GM18861 (cell line): ENCODE measurements at regions not wholly inside any gene's neighbourhood (a gene's known extent, or its start where the extent isn't known, plus 50 kb on each side); places are given as distances from the start of the nearest gene placed in this dataset.

Source experiments
- ATAC-seq: cut with Tn5 transposase; IDR thresholded peaks from one replicate; pipeline ENCODE4 v1.9.1; 2021; ENCODE audit not compliant: unreplicated experiment

DNA sequence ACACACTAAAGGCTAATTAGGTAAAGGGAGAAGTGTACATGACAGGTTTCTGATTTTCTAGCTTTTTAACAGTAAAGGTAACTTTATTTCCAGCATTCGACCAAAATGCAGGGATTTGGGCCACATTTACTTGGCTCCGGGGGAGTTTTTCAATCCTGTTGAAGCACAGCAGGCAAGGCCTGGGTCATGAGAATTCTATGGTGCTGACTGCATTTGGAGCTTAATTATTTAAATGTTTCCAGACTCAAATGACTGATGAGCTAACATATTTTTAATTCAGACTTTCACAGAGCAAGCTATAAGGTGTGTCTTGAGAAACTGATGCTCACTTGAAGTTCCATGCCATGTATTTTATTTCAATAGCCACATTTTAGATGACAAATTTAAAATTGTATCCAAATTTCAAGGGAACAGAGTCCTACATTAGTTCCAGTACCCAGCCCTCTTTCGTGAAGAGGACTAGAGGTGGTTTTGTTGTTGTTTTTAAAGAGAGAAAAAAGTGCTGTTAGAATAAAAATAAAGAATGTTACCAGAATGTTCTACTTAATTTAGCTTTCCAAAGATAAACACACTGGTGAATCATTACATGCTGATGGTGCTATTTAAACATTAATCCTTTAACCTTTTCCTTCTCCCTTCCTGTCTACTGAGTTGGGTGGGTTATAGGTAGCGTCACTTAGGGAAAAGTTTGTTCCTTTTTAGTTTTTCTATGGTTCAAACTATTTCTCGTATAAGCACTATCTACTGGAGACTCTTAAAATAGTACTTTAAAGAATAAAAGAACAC is 82.3 kb upstream of the PHACTR2 start:
- no peak for ATAC-seq

DNA sequence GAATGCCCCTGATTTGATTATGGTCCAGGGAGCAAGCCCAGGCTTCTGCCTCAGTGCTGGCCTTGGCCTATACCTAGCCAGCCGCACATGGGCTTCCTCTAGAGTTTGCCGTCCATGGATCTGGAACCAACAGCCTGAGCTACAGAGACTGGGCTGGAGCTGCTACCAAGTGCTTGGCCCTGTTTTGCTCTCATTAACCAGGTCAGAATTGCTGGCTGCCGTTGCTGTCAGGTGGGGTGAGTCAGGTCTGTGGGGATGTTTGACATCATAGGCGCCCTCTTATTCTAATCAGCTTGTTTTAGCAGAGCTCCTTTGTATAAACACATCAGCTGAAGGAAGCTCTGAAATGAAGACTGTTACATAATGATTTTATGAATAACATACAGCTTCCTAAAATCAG is 83.1 kb upstream of the PHACTR2 start:
- no peak for ATAC-seq

DNA sequence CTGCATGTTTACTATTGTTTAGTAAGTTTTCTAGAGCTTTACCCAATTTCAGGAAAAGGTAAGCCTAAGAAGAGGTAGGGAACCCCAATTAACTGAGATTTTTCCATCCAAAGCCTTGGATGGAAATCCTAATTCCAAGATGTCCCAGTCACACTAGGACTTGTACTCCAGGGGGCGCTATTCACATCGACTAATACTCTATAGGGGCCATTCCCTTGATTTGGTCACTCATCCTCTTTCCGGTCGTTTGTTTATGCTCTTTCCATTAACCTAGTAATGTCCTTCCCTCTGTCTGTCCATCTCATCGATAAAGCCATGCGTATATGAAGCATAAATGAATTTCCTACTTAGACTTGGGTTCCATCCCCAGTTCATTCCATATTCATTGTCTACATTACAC is 80.8 kb upstream of the FUCA2 start:
- no peak for ATAC-seq

DNA sequence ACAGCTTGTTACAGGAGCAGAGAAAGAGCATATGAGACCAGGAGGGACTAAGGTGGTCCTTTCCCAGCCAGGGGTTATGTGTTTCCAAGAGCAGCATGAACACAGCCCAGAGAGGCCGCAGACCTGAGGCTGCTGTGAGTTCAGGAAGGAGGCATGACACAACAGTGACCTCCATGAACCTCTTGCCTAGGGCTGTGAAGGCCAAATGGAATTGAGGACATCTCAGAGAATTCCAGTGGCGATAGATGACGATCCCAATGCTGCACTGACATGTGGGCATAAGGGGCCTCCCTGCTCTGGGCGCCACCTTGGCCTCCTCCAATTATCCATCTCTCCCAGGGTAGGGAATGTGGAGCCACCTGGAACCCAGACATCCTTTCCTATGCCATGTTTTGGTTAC is 79.9 kb upstream of the FUCA2 start:
- ATAC-seq: no peak

DNA sequence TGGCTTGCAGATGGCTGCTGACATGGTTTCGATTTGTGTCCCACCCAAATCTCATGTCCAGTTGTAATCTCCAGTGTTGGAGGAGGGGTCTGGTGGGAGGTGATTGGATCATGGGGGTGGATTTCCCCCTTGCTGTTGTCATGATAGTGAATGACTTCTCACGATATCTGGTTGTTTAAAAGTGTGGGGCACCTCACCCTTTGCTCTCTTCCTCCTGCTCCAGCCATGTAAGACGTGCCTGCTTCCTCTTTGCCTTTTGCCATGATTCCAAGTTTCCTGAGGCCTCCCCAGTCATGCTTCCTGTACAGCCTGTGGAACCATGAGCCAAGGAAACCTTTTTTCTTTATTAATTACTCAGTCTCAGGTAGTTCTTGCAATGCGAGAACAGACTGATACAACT is 77.6 kb upstream of the FUCA2 start:
- no peak for ATAC-seq

DNA sequence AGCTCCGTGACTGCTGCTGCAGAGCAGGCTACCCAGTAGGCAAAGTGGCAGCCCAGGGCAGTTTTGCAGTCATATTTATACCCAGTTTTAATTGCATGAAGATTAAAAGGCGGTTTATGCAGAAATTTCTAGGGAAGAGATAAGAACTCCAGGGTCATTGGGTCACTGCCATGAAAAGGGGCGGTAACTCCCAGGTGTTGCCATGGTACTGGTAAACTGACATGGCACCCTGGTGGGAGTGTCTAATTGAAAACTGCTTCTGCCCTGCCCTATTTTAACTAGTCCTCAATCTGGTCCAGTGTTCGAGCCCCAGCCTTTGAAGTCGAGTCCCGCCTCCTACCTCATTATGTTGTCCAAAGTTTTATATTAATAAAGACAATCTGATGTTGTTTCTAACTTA is 75.0 kb upstream of the FUCA2 start:
- ATAC-seq: no peak

DNA sequence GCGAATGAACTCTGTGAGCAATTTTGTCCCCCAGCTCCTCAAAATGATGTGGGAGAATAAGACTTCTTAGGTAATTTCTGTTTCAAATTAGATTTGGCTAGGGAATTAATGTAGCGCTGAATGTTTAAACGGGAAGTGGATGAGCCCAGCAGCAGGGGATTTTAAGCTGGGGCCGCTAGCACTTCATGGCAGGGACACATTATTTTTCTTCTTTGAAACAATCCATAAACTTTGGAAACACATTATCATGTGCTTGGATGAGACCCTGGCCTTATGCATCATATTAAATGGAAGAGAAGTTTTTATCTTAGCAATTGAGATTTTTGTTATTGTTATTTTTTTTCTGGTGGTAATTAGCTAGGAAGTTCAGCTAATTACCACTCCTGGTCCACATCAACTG is 74.2 kb upstream of the FUCA2 start:
- ATAC-seq: no peak

DNA sequence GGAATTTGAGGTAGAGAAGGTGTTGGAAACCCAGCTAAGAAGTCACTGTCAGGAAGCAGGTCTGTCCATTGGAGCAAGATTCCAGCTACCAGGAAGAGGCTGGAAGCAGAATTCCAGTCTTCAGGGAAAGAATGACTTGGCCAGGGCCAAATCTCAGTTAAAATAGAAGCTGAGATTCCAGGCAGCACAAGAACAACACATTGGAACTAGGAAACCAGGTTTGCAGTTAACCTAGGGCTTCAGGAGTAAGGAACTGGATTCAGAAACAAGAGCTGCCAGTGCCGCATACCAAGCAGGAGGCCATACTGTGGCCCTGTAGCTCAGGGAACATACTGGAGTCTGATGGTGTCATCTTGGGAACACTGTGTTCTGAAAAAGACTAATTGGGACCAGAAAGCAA is 73.7 kb upstream of the FUCA2 start:
- no peak for ATAC-seq

DNA sequence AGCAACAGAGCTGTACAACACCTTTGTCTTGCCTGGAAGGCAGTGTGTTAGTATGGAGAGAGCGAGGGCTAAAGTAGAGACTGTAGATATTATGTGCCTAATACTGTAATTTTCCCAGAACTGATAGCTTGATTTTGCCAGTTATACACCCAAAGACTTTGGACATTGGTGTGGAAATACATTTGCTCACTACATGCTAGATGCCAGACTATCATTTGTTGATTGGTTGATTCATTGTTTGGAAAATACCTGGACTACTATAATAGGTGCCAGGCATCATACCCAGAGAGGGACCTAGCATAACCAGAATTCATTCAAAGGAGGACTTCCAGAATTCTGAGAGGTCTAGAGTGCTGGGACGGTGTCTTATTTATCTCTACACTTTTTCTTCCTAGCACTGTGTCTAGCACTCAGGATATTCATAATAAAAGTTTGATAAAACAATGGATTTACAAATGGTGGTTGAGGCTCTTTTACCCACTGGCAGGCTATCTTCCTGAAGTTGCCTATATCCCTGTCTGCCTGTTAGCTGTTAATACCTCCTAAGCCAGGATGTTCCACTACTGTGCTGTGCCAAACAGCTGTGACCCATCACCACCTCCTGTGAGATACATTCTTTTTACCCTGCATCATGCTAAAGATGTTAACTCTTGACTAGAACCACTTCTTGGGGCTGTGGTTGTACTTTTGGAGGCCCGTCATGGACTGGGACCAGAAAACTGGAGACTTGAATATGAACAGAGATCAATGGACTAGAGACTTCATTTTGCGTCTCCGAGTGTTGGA is 72.2 kb upstream of the FUCA2 start:
- no peak for ATAC-seq

DNA sequence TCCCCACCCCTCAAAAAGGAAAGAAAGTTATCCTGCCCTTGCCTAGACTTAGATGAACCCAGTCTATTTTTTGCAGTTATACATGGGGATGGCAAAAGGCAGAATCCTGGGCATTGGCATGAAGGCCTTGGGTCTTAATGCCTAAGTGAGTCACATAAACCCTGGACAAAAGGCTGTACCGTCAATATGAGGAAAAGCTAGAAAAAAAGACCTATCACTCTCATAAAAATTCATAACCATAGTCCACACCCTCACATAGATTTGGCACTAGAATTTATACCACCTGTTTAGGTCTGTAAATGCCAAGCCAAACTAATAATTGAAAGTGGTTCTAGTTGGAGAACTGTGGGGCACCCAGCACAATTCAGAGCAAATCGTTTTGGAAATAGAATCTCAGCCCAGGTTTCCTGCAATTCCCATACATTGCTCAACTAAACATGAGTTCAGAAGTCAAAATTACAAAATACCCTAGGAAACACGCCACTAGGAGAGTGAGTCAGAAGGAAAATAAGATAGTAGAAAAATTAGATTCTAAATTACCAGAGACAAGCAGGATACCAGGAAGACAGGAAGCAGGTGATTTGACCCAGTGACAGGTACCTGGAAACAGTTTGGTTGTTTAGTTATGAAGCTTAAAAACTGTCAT is 70.4 kb upstream of the FUCA2 start:
- ATAC-seq: no peak

DNA sequence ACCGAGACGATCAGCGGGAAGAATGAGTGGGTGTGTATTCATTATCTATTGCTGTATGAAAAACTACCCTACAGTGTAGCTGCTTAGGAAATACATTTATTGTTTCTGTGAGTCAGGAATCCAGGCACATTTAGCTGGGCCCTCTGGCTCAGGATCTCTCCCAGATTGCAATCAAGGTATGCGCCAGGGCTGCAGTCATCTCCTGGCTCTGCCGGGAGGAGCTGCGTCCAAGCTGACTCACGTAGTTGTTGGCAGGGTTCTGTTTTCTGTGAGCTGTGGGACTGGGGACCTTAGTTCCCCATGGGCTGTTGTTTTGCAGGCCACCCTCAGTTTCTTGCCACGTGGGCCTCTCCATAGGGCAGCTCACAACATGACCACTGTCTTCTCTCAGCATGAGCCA is 68.2 kb upstream of the FUCA2 start:
- ATAC-seq: no peak

DNA sequence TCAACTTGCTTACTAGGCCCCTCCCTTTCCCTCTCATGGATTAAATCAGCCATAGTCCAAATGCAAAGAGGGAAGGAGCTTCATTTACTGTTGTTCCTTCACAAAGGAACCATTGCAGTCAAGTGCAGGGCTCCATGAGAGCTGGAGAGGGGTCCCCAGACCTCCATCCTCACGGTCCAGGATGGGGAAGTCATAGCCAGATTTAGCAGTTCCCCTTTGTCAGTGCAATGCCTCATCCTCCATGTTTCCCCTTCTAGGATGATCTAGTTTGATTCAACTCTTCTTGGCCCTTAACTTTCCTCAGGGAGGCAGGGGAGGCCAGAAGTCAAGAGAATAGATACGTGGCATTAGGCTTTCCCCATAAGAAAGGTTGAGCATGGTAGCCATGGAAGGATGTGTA is 66.5 kb upstream of the FUCA2 start:
- ATAC-seq: no peak

DNA sequence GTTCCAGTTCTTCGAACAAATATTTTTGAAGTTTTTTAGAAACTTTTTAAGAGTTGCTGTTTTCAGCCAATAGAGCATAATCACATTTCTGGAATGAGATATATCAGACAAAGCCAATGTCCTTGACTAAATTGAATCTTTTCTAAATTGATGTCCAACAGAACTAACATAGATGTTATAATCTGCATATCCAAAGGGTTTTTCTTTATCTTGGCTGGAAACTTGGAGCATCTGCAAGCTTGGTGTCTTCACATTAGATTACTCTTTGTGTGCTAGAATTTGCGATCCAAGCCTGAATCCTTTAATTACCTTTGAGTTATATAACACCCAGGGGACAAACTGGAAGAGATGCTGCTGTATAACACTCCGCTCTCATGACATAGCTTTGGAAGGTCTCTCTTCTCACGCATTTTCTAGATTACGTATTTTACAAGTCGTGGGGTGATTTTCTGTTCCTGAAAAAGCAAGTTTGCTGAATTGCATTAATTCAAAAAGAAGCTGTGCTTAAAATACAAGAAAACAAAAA is 64.4 kb upstream of the FUCA2 start:
- ATAC-seq: no peak

DNA sequence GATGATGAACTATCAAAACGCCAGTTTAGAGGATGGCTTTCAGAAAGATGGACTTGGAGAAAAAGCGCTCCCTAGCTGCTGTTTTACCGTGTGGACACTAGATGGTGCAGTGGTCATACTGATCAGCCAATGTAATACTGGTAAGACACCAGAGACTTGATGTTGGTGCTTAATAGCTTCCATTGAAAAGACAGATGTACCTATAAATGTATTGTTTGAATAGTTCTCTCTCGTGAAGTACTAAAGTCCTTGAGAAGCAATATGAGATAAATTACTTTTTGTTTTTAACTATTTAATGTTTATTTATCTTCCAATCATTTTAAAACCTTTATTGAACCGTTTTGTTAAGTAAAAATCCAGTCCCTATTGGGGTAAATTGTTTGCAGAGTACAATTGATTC is 63.9 kb upstream of the FUCA2 start:
- ATAC-seq: peak; percentile 88

DNA sequence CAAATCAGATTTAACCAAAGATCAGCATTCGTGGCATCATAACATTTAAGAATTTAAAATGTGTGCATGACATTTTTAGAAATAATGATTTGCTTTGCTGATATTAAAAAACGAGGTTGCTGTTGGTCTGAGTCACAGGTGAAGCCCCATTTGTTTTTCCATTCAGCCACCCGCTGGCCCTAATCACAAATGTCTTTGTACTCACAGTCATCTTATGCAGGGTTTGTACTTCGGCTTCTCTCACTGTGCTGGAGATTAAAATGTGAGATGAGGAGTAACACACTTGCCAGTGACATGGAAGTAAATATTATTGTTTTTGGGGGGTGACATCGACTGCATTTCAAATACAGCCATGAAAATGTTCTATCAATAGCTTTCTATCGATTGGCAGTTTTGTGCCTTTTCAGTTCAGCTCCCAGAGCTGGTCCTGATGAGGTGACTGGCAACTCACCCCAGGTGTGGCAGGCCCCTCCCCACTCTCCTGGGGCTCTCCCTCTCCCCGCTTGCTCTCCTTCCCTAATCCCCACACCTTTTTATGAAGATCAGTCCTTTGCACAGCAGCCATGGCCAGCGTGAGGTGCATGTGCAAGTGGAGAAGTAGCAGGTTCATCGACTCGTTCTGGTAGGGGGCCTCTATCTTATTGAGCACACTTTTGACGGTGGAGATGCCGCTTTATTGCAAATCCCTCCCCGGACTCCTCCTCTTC is 58.8 kb upstream of the FUCA2 start:
- ATAC-seq: no peak

DNA sequence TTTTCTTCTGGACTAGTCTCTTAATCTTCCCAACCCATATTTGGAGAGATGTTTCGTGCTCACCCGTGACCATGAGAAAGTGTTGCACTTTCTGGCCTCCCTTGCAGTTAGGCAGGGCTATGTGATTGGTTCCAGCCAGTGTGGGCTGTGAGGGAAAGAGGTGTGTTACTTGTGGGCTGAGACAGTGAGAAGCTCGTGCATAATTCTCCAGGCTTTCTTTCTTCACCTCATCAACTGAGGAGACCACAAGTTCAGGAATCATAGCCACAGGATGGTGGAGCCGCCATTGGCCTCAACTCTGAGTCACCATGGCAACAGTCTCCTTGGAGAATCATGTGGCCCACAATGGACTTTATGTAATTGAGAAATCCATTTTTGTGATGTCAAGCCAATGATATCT is 57.5 kb upstream of the FUCA2 start:
- no peak for ATAC-seq

DNA sequence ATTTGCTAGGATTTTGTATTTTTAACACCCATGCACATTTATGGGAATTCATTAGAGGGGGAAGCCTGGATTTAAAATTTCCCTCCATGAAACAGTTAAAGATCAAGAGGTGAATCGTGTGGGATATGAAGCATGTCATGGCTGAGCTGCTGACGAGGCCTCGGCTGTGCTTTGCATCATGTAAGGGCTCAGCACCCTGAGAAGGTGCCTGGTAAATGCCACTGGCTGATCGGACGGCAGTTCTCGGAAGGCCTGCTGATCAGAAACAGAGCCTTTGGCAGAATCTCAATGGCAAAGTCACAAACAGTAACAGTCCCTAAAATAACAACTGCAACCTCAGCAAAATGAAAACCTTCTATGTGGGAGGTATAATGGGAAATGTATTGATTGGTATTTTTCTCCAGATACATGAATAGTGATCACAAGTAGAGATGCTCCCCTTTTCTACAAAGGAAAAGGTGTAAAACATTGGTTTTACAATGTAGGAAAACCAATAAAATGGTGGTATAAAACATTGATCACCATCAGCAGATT is 53.0 kb upstream of the FUCA2 start:
- ATAC-seq: no peak

DNA sequence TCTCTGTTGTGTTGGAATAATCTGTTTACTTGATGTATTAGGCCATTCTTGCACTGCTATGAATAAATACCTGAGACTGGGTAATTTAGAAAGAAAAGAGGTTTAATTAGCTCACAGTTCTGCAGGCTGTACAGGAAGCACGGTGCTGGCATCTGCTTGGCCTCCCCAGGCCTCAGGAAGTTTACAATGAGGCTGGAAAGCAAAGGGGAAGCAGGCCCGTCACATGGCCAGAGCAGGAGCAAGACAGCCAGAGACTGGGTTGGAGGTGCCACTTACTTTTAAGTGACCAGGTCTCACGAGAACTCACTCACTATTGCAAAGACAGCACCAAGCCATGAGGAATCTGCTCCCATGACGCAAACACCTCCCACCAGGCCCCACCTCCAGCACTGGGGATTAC is 50.6 kb upstream of the FUCA2 start:
- ATAC-seq: no peak
